SU-DHL-6 (cell line): ENCODE measurements at regions not wholly inside any gene's neighbourhood (a gene's known extent, or its start where the extent isn't known, plus 50 kb on each side); places are given as distances from the start of the nearest gene placed in this dataset.

Experiments used
- EZH2phosphoT487 ChIP-seq: fragments of 200-600 bp; sonication (generic), shearing (Covaris generic); conservative IDR thresholded peaks from 2 replicates; pipeline ENCODE4 v1.6.1; 2018; ENCODE audit warnings: mild to moderate bottlenecking, antibody characterized with exemption, low read length, moderate library complexity, mixed read lengths
- TF ChIP-seq, protein P1 (sequence below): fragments of 200-600 bp; sonication (generic); IDR thresholded peaks from one replicate; pipeline ENCODE4 v1.5.1; 2017; ENCODE audit warnings: antibody characterized with exemption, mild to moderate bottlenecking, low read length, moderate library complexity; ENCODE audit not compliant: insufficient read depth, poor library complexity, severe bottlenecking

DNA sequence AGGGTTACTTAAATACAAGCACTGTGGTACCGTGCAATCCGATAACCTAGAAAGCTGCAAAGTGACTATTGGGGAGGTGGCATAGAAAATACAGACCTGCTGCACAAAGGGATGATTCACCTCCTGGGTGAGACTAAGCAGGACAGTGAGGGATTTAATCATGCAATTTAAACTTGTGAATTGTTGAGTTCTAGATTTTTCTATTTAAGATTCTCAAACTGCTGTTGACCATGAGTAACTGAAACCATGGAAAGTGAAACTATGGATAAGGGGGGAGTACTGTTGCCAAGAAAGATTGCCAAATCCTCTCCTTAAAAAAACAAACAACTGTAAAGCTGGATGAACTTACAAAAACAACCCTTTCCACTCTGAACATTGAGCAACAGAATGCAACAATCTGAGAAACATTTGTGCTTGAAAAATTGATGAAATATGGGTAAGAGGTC is 61.5 kb upstream of the NUDT12 start:
- TF ChIP-seq, protein P1, sequence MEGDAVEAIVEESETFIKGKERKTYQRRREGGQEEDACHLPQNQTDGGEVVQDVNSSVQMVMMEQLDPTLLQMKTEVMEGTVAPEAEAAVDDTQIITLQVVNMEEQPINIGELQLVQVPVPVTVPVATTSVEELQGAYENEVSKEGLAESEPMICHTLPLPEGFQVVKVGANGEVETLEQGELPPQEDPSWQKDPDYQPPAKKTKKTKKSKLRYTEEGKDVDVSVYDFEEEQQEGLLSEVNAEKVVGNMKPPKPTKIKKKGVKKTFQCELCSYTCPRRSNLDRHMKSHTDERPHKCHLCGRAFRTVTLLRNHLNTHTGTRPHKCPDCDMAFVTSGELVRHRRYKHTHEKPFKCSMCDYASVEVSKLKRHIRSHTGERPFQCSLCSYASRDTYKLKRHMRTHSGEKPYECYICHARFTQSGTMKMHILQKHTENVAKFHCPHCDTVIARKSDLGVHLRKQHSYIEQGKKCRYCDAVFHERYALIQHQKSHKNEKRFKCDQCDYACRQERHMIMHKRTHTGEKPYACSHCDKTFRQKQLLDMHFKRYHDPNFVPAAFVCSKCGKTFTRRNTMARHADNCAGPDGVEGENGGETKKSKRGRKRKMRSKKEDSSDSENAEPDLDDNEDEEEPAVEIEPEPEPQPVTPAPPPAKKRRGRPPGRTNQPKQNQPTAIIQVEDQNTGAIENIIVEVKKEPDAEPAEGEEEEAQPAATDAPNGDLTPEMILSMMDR: no peak
- no peak for TF ChIP-seq EZH2phosphoT487
